ENCODE measurements at regions not wholly inside any gene's neighbourhood (a gene's known extent, or its start where the extent isn't known, plus 50 kb on each side); places are given as distances from the start of the nearest gene placed in this dataset.

DNA sequence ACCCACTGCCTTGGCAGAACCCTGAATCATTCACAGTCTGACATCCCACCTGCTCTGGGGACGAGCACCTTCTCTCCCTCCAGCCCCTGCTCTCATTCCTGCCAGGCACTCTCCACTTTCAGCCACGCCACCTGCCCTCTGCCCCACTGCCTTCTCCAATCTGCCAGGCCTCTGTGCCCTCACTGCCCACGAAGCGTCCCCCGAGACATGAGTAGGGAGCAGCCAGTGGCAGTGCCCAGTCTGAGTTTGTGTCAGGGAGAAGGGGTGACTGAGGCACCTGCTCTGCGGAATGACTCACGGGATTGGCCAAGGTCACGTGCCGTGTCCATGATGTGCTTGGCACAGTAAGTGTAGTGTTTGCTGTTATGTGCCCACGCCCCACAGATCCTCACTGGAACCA is 215.2 kb upstream of the PPP2R2D start:
- peaks cover 16% of the 10 kb centered on the region for H3K27me3 Mint-ChIP-seq
- no peak overlapping the region for H3K4me3 Mint-ChIP-seq
- H3K36me3 Mint-ChIP-seq (ENCODE audit: low read depth), result no peaks in the 10 kb centered on the region
- no peaks in the 10 kb centered on the region for H3K4me1 ChIP-seq (ENCODE audit: insufficient read depth, low read length)
- H3K4me3 ChIP-seq (ENCODE audit: low read length), result no peak overlapping the region
- ATAC-seq (ENCODE audit: poor library complexity) (no peak), DNase-seq (no peak)
- H3K27ac Mint-ChIP-seq, result no peak overlapping the region
- no peaks in the 10 kb centered on the region for H3K4me1 Mint-ChIP-seq (ENCODE audit: low read depth)
- intact Hi-C loops (cut with DNase I, micrococcal nuclease), result no loop called here
- H3K9me3 Mint-ChIP-seq, result no peaks in the 10 kb centered on the region
- H3K27me3 ChIP-seq (ENCODE audit: control insufficient read depth in 1 of 2, insufficient read depth in 2 of 2, low read length in 2 of 2), result no peaks in the 10 kb centered on the region
- H3K36me3 ChIP-seq (ENCODE audit: insufficient read depth, low read length), result no peaks in the 10 kb centered on the region
- H3K9me3 ChIP-seq (ENCODE audit: control insufficient read depth in 1 of 2, insufficient read depth in 1 of 2, low read length in 2 of 2), result peaks cover 0 to 28% of the 10 kb centered on the region in 2 experiments
- ChIA-PET POLR2A (no interaction called here), CTCF (no interaction called here)
- TF ChIP-seq, protein P1, sequence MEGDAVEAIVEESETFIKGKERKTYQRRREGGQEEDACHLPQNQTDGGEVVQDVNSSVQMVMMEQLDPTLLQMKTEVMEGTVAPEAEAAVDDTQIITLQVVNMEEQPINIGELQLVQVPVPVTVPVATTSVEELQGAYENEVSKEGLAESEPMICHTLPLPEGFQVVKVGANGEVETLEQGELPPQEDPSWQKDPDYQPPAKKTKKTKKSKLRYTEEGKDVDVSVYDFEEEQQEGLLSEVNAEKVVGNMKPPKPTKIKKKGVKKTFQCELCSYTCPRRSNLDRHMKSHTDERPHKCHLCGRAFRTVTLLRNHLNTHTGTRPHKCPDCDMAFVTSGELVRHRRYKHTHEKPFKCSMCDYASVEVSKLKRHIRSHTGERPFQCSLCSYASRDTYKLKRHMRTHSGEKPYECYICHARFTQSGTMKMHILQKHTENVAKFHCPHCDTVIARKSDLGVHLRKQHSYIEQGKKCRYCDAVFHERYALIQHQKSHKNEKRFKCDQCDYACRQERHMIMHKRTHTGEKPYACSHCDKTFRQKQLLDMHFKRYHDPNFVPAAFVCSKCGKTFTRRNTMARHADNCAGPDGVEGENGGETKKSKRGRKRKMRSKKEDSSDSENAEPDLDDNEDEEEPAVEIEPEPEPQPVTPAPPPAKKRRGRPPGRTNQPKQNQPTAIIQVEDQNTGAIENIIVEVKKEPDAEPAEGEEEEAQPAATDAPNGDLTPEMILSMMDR (IDR thresholded peaks at IDR 0.05), result no peak
- no peak overlapping the region for H3K27ac ChIP-seq (ENCODE audit: low read depth in 1 of 2, low read length in 2 of 2)

DNA sequence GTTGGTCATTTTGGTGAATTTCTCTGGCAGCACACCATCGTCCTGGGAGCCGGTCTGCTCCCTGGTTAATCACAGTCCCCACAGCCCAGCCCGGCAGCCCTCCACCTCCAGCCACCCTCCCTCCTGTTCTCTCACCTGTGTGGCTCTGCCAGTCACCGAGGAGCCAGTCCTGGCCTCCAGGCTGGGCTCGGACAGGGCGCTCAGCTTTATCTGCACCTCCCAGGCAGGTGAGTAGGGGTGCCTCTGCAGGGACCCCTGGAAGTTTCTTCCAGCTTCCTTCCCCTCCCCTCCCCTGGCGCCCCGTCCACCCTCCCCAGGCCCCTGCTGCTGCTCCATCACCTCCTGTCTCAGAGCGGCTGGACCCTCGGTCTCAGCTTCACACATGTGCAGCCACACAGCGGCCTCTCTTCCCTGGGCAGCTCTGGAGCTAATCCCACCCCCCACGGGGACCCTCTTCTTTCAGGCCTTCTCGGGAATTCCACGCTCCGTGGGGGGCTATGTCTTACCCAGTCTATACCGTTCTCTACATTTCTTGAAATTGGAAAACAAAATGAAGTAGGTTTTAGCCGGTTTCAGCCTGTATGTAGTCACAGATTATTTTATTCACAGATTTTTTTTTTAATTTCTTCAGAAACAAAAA is 213.9 kb upstream of the PPP2R2D start:
- ATAC-seq (ENCODE audit: poor library complexity), result no peak
- CTCF ChIA-PET, result no interaction called here
- no peak overlapping the region for H3K27ac Mint-ChIP-seq

DNA sequence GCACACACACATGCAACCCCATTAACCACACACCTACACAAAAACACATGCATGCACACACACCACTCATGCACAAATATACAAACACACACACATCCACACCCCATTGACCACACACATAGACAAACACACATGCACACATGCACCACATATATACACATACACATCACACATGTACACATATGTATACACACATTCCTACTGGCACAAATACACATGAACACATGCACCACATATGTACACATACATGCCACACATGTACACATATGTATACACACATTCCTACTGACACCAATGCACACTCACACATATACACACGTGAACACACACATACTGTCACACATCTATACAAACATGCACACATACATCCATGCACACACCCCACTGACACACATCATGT is 212.5 kb upstream of the PPP2R2D start:
- Mint-ChIP-seq H3K27me3 (peaks cover 12% of the 10 kb centered on the region), H3K36me3 (ENCODE audit: low read depth) (no peaks in the 10 kb centered on the region), H3K4me1 (ENCODE audit: low read depth) (no peaks in the 10 kb centered on the region), H3K4me3 (no peak overlapping the region), H3K9me3 (no peaks in the 10 kb centered on the region), H3K27ac (no peak overlapping the region)
- no peak for ATAC-seq (ENCODE audit: poor library complexity)
- Histone ChIP-seq H3K4me3 (ENCODE audit: low read length) (no peak overlapping the region), H3K9me3 (ENCODE audit: control insufficient read depth in 1 of 2, insufficient read depth in 1 of 2, low read length in 2 of 2) (peaks cover 0 to 38% of the 10 kb centered on the region in 2 experiments), H3K4me1 (ENCODE audit: insufficient read depth, low read length) (no peaks in the 10 kb centered on the region), H3K36me3 (ENCODE audit: insufficient read depth, low read length) (no peaks in the 10 kb centered on the region), H3K27me3 (ENCODE audit: control insufficient read depth in 1 of 2, insufficient read depth in 2 of 2, low read length in 2 of 2) (no peaks in the 10 kb centered on the region), H3K27ac (ENCODE audit: low read depth in 1 of 2, low read length in 2 of 2) (no peak overlapping the region)
- DNase-seq, result no peak
- intact Hi-C loops (cut with DNase I, micrococcal nuclease), result no loop called here
- ChIA-PET POLR2A (no interaction called here), CTCF (no interaction called here)
- TF ChIP-seq, protein P1 (IDR thresholded peaks at IDR 0.05), result no peak

More for the DNA sequence above, 213.9 kb upstream of the PPP2R2D start:
- POLR2A ChIA-PET, result no interaction called here
- no peaks in the 10 kb centered on the region for H3K4me1 Mint-ChIP-seq (ENCODE audit: low read depth)
- peaks cover 0 to 31% of the 10 kb centered on the region in 2 experiments for H3K9me3 ChIP-seq (ENCODE audit: control insufficient read depth in 1 of 2, insufficient read depth in 1 of 2, low read length in 2 of 2)
- H3K4me3 Mint-ChIP-seq, result no peak overlapping the region
- intact Hi-C loops (cut with DNase I, micrococcal nuclease), result no loop called here
- no peaks in the 10 kb centered on the region for H3K4me1 ChIP-seq (ENCODE audit: insufficient read depth, low read length)
- H3K36me3 ChIP-seq (ENCODE audit: insufficient read depth, low read length), result no peaks in the 10 kb centered on the region
- TF ChIP-seq, protein P1 (IDR thresholded peaks at IDR 0.05), result no peak
- no peaks in the 10 kb centered on the region for H3K36me3 Mint-ChIP-seq (ENCODE audit: low read depth)
- H3K4me3 ChIP-seq (ENCODE audit: low read length), result no peak overlapping the region
- H3K27me3 ChIP-seq (ENCODE audit: control insufficient read depth in 1 of 2, insufficient read depth in 2 of 2, low read length in 2 of 2), result no peaks in the 10 kb centered on the region
- H3K9me3 Mint-ChIP-seq, result no peaks in the 10 kb centered on the region
- DNase-seq, result no peak
- H3K27ac ChIP-seq (ENCODE audit: low read depth in 1 of 2, low read length in 2 of 2), result no peak overlapping the region
- peaks cover 16% of the 10 kb centered on the region for H3K27me3 Mint-ChIP-seq
